Sigmoid colon (tissue), 6 donors: ENCODE measurements at regions not wholly inside any gene's neighbourhood (a gene's known extent, or its start where the extent isn't known, plus 50 kb on each side); places are given as distances from the start of the nearest gene placed in this dataset.

Source experiments
- DNase-seq: peaks from one replicate; pipeline ENCODE4 v3.0.0-alpha.2; 2019
- H3K27ac ChIP-seq, 4 donors: fragments of 200-600 bp; sonication (generic); one replicate each; pipeline ENCODE4 v1.5.1; 2016 to 2019; ENCODE audit warnings: mild to moderate bottlenecking in 1 of 4
- H3K27me3 ChIP-seq, 3 donors: fragments of 200-600 bp; sonication (generic); one replicate each; pipeline ENCODE4 v1.5.1; 2019; ENCODE audit warnings: mild to moderate bottlenecking in 1 of 3
- H3K36me3 ChIP-seq, 4 donors: fragments of 200-600 bp; sonication (generic); one replicate each; pipeline ENCODE4 v1.5.1; 2016 to 2019
- H3K4me1 ChIP-seq, 4 donors: fragments of 200-600 bp; sonication (generic); one replicate each; pipeline ENCODE4 v1.5.1; 2017 to 2019
- H3K4me3 ChIP-seq, 4 donors: fragments of 200-600 bp; sonication (generic); one replicate each; pipeline ENCODE4 v1.5.1; 2017 to 2019; ENCODE audit warnings: mild to moderate bottlenecking in 2 of 4, moderate library complexity in 1 of 4
- H3K9me3 ChIP-seq, 4 donors: fragments of 200-600 bp in 3 of 4; sonication (generic) in 3 of 4; one replicate each; pipeline versions ENCODE4 v1.5.1 to v1.6.1; 2013 to 2019
- EP300 ChIP-seq, 4 donors: sonication (generic); formaldehyde crosslinking; IDR thresholded peaks; one replicate each; pipeline ENCODE4 v1.6.1; 2017; ENCODE audit warnings: antibody characterized with exemption in 4 of 4
- POLR2A ChIP-seq, 2 donors: fragments of 450-650 bp; IDR thresholded peaks; one replicate each; pipeline ENCODE4 v1.6.1; 2016; ENCODE audit warnings: antibody characterized with exemption in 2 of 2, mild to moderate bottlenecking in 2 of 2, moderate library complexity in 2 of 2
- POLR2AphosphoS5 ChIP-seq, 4 donors: sonication (generic); formaldehyde crosslinking; IDR thresholded peaks; one replicate each; pipeline ENCODE4 v1.6.1; 2017; ENCODE audit warnings: antibody characterized with exemption in 4 of 4
- whole genome bisulfite sequencing, 2 donors: extraction: QIAGEN DNeasy Blood & Tissue Kit; methylation state at CpG; one replicate each; pipeline ENCODE4 v1.1.7; 2013; 5-methylcytosine and 5-hydroxymethylcytosine counted together
- intact Hi-C: fragments of 100-400 bp; cut with DNase I; formaldehyde crosslinking; loops from one replicate; pipeline ENCODE4 v1.15.1; 2023
- TF ChIP-seq, protein P1 (sequence below), 4 experiments: fragments of 450-650 bp in 3 of 4; fragments of 200-600 bp in 1 of 4; IDR thresholded peaks; one replicate each; pipeline ENCODE4 v1.5.1; 2016 to 2019; ENCODE audit warnings: antibody characterized with exemption in 4 of 4, mild to moderate bottlenecking in 3 of 4, moderate library complexity in 2 of 4
- donor health status: healthy with polysubstance abuse.
- donor health status: healthy.

DNA sequence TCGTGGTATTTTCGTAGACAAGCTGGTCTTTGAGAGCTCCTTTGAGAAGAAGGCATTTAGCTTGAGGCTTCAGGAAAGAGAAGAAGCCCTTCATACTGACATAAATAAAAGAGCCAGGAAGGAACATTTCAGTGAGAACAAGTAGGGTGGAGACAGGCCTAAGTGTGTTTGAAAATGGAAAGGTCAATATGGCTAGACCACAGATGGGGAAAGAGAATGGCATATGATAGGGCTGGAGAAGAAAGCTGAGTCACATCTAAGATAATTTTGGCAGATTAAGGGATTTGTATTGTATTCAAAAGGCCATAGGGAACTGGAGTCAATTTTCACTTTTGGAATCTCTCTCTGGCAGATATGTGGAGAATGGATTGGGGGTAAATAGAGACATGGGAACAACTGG is 374.9 kb downstream of the TMEM38B start:
- Histone ChIP-seq H3K9me3 (no peaks in the 10 kb centered on the region), H3K4me3 (no peak overlapping the region), H3K4me1 (peaks cover 0 to 24% (median 6%) of the 10 kb centered on the region in 4 donors), H3K36me3 (no peaks in the 10 kb centered on the region), H3K27ac (peak overlapping the region in 1 of 4 donors; percentile 22), H3K27me3 (no peaks in the 10 kb centered on the region)
- intact Hi-C loops, result no loop called here
- no peak for DNase-seq
- WGBS, 2 donors, result 59 to 87% methylated on average over 2 of the region's 2 CpGs
- TF ChIP-seq, protein P1, sequence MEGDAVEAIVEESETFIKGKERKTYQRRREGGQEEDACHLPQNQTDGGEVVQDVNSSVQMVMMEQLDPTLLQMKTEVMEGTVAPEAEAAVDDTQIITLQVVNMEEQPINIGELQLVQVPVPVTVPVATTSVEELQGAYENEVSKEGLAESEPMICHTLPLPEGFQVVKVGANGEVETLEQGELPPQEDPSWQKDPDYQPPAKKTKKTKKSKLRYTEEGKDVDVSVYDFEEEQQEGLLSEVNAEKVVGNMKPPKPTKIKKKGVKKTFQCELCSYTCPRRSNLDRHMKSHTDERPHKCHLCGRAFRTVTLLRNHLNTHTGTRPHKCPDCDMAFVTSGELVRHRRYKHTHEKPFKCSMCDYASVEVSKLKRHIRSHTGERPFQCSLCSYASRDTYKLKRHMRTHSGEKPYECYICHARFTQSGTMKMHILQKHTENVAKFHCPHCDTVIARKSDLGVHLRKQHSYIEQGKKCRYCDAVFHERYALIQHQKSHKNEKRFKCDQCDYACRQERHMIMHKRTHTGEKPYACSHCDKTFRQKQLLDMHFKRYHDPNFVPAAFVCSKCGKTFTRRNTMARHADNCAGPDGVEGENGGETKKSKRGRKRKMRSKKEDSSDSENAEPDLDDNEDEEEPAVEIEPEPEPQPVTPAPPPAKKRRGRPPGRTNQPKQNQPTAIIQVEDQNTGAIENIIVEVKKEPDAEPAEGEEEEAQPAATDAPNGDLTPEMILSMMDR (IDR thresholded peaks at IDR 0.05), result no peak
- TF ChIP-seq EP300 (IDR thresholded peaks at IDR 0.05) (no peak), POLR2A (IDR thresholded peaks at IDR 0.05) (no peak), POLR2AphosphoS5 (IDR thresholded peaks at IDR 0.05) (no peak)

DNA sequence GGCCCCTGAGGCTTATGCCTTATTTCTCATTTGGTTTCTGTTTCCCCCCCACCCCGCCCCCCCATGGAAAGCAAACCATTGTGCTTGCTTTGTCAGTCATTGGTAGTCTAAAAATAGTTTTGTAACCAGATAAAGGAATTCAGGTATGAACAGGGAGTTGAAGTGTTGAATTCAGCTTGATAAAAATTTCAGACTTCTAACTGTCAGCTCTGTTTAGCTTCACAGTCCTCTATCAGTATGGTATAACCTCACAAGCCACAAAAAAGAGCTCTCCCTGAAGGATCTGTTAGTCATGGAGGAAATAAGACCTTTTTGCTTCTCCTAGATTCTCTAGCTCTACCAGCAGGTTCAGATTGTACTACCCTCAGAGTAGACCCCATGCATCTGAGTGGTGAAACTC is 378.1 kb downstream of the TMEM38B start:
- peaks cover 0 to 3% (median 0%) of the 10 kb centered on the region in 4 donors for H3K4me1 ChIP-seq
- 74 to 80% methylated on average over 1 of the region's 1 CpG for WGBS, 2 donors
- DNase-seq, result no peak
- no peaks in the 10 kb centered on the region for H3K9me3 ChIP-seq
- no peaks in the 10 kb centered on the region for H3K27me3 ChIP-seq
- H3K36me3 ChIP-seq, result no peaks in the 10 kb centered on the region
- TF ChIP-seq POLR2A (IDR thresholded peaks at IDR 0.05), result no peak
- no peak overlapping the region for H3K27ac ChIP-seq
- no peak overlapping the region for H3K4me3 ChIP-seq
- intact Hi-C loops, result no loop called here

DNA sequence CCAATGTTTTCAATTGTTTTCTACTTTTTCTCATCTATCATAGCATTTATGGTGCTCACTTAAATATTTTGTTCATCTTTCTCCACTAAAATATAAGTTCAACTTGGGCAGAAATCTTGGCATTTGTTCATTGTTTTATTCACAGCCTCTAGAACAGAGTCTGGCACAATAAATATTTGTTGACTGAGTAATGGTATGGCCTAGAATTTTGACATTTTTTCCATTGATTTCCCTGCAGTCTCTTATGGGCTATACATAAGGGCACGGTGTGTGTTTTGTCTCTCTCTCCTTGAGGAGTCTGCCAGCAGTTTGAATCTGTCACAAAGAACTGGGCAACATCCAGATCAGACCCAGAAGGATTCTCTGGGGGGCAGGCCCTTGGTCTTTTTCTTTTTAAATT is 379.7 kb downstream of the TMEM38B start:
- H3K4me3 ChIP-seq, result no peak overlapping the region
- H3K36me3 ChIP-seq, result no peaks in the 10 kb centered on the region
- H3K4me1 ChIP-seq, result no peaks in the 10 kb centered on the region
- no peak for DNase-seq
- intact Hi-C loops, result no loop called here
- no peak overlapping the region for H3K27ac ChIP-seq
- TF ChIP-seq POLR2AphosphoS5 (IDR thresholded peaks at IDR 0.05) (no peak), EP300 (IDR thresholded peaks at IDR 0.05) (no peak), POLR2A (IDR thresholded peaks at IDR 0.05) (no peak)
- TF ChIP-seq, protein P1 (IDR thresholded peaks at IDR 0.05), result no peak
- H3K9me3 ChIP-seq, result no peaks in the 10 kb centered on the region
- H3K27me3 ChIP-seq, result no peaks in the 10 kb centered on the region
- WGBS, 2 donors, result 76 to 77% methylated on average over 1 of the region's 1 CpG

GRCh38 chr9:106075236-106075959 is 381.1 kb downstream of the TMEM38B start:
- H3K9me3 ChIP-seq, result no peaks in the 10 kb centered on the region
- no peak overlapping the region for H3K27ac ChIP-seq
- H3K4me1 ChIP-seq, result no peaks in the 10 kb centered on the region
- no peaks in the 10 kb centered on the region for H3K27me3 ChIP-seq
- WGBS, 2 donors, result 92 to 93% methylated on average over 3 of the region's 3 CpGs
- DNase-seq, result no peak
- intact Hi-C loops, result no loop called here
- no peak overlapping the region for H3K4me3 ChIP-seq
- TF ChIP-seq EP300 (IDR thresholded peaks at IDR 0.05), result no peak
- no peak for TF ChIP-seq POLR2AphosphoS5 (IDR thresholded peaks at IDR 0.05)
- TF ChIP-seq, protein P1 (IDR thresholded peaks at IDR 0.05), result no peak
- TF ChIP-seq POLR2A (IDR thresholded peaks at IDR 0.05), result no peak
- H3K36me3 ChIP-seq, result no peaks in the 10 kb centered on the region

- intact Hi-C loops, result no loop called here
- Histone ChIP-seq H3K4me3 (no peak overlapping the region), H3K4me1 (no peaks in the 10 kb centered on the region), H3K9me3 (no peaks in the 10 kb centered on the region), H3K36me3 (no peaks in the 10 kb centered on the region), H3K27ac (no peak overlapping the region), H3K27me3 (no peaks in the 10 kb centered on the region)
- DNase-seq, result no peak
- TF ChIP-seq EP300 (IDR thresholded peaks at IDR 0.05) (no peak), POLR2A (IDR thresholded peaks at IDR 0.05) (no peak), POLR2AphosphoS5 (IDR thresholded peaks at IDR 0.05) (no peak)
- TF ChIP-seq, protein P1 (IDR thresholded peaks at IDR 0.05), result no peak
- 80 to 82% methylated on average over 1 of the region's 1 CpG for WGBS, 2 donors
Measured at GRCh38 chr9:106075960-106076327, 381.6 kb downstream of the TMEM38B start.
